Body of pancreas (tissue), 4 donors: ENCODE measurements at regions not wholly inside any gene's neighbourhood (a gene's known extent, or its start where the extent isn't known, plus 50 kb on each side); places are given as distances from the start of the nearest gene placed in this dataset.

ENCODE experiments used
- CTCF ChIP-seq, 7 experiments: fragments of 450-650 bp in 4 of 7; fragments of 200-600 bp in 3 of 7; sonication (generic) in 3 of 7; IDR thresholded peaks; one replicate each; pipeline ENCODE4 v1.5.1; 2016 to 2019; ENCODE audit warnings: antibody characterized with exemption in 7 of 7
- POLR2A ChIP-seq, 3 donors: fragments of 450-650 bp; IDR thresholded peaks; one replicate each; pipeline ENCODE4 v1.6.1; 2016; ENCODE audit warnings: antibody characterized with exemption in 3 of 3, mild to moderate bottlenecking in 2 of 3

GRCh38 chr4:131348263-131348662 is 1800.8 kb upstream of the PCDH10 start:
- TF ChIP-seq CTCF (IDR thresholded peaks at IDR 0.05), result no peak
- TF ChIP-seq POLR2A (IDR thresholded peaks at IDR 0.05), result no peak
